Peyer's patch (tissue), 4 donors: ENCODE measurements at regions not wholly inside any gene's neighbourhood (a gene's known extent, or its start where the extent isn't known, plus 50 kb on each side); places are given as distances from the start of the nearest gene placed in this dataset.

ENCODE experiments used
- CTCF ChIP-seq, 6 experiments: fragments of 450-650 bp in 4 of 6; fragments of 200-600 bp in 2 of 6; sonication (generic) in 1 of 6; IDR thresholded peaks; one replicate each; pipeline ENCODE4 v1.5.1; 2017 to 2019; ENCODE audit warnings: antibody characterized with exemption in 6 of 6, mild to moderate bottlenecking in 3 of 6, moderate library complexity in 1 of 6
- POLR2A ChIP-seq, 2 donors: fragments of 450-650 bp; IDR thresholded peaks; one replicate each; pipeline ENCODE4 v1.5.1; 2017; ENCODE audit warnings: antibody characterized with exemption in 2 of 2, mild to moderate bottlenecking in 2 of 2, moderate library complexity in 2 of 2

GRCh38 chr13:88704600-88705275 lies 1033.6 kb downstream of the SLITRK5 start:
- no peak for TF ChIP-seq POLR2A (IDR thresholded peaks at IDR 0.05)
- TF ChIP-seq CTCF (IDR thresholded peaks at IDR 0.05): no peak
